Spleen (tissue), 11 donors: ENCODE measurements at regions not wholly inside any gene's neighbourhood (a gene's known extent, or its start where the extent isn't known, plus 50 kb on each side); places are given as distances from the start of the nearest gene placed in this dataset.

Source experiments
- DNase-seq: peaks from one replicate; pipeline ENCODE4 v3.0.0-alpha.2; 2020
- H3K27ac ChIP-seq, 8 donors: fragments of 200-600 bp; sonication (generic) in 7 of 8; 1 replicate in 4 of 8; 2 replicates in 4 of 8; pipeline versions ENCODE4 v1.5.0 to v1.8.0; 2016 to 2021; ENCODE audit warnings: inconsistent platforms in 4 of 8, mild to moderate bottlenecking in 4 of 8, moderate library complexity in 1 of 8
- H3K27me3 ChIP-seq, 7 donors: fragments of 200-600 bp; sonication (generic) in 6 of 7; replicated peaks in 1 of 7; 1 replicate in 4 of 7; 2 replicates in 3 of 7; pipeline versions ENCODE4 v1.5.0 to v1.8.0; 2016 to 2021; ENCODE audit warnings: inconsistent platforms in 3 of 7, mild to moderate bottlenecking in 1 of 7
- H3K36me3 ChIP-seq, 6 donors: fragments of 200-600 bp; sonication (generic) in 5 of 6; 1 replicate in 4 of 6; 2 replicates in 2 of 6; pipeline versions ENCODE4 v1.5.0 to v1.8.0; 2016 to 2021; ENCODE audit warnings: inconsistent platforms in 2 of 6
- H3K4me1 ChIP-seq, 6 donors: fragments of 200-600 bp; sonication (generic) in 5 of 6; 1 replicate in 3 of 6; 2 replicates in 3 of 6; pipeline versions ENCODE4 v1.5.0 to v1.8.0; 2016 to 2021; ENCODE audit warnings: inconsistent platforms in 3 of 6
- H3K4me3 ChIP-seq, 8 donors: fragments of 200-600 bp; sonication (generic) in 7 of 8; 1 replicate in 4 of 8; 2 replicates in 4 of 8; pipeline versions ENCODE4 v1.5.0 to v1.8.0; 2016 to 2021; ENCODE audit warnings: inconsistent platforms in 4 of 8, mild to moderate bottlenecking in 4 of 8, moderate library complexity in 2 of 8
- H3K9me3 ChIP-seq, 8 donors: fragments of 200-600 bp; sonication (generic) in 7 of 8; 1 replicate in 4 of 8; 2 replicates in 4 of 8; pipeline versions ENCODE4 v1.5.0 to v1.8.0; 2016 to 2021; ENCODE audit warnings: inconsistent platforms in 4 of 8
- CTCF ChIP-seq, 11 experiments: fragments of 200-600 bp in 7 of 11; fragments of 450-650 bp in 4 of 11; sonication (generic) in 4 of 11; IDR thresholded peaks in 8 of 11; conservative IDR thresholded peaks in 3 of 11; 1 replicate in 7 of 11; 2 replicates in 4 of 11; pipeline versions ENCODE4 v1.4.0 to v1.8.0; 2016 to 2021; ENCODE audit warnings: antibody characterized with exemption in 11 of 11, inconsistent platforms in 4 of 11, mild to moderate bottlenecking in 1 of 11
- POLR2A ChIP-seq, 3 donors: fragments of 450-650 bp; IDR thresholded peaks; one replicate each; pipeline ENCODE4 v1.5.1; 2017; ENCODE audit warnings: antibody characterized with exemption in 3 of 3, mild to moderate bottlenecking in 1 of 3
- POLR2AphosphoS5 ChIP-seq, 3 donors: sonication (generic); formaldehyde crosslinking; IDR thresholded peaks; one replicate each; pipeline ENCODE4 v1.5.1; 2017; ENCODE audit warnings: antibody characterized with exemption in 3 of 3
- WGBS, 5 donors: extraction: QIAGEN DNeasy Blood & Tissue Kit in 3 of 5; methylation state at CpG; one replicate each; pipeline versions ENCODE4 v1.1.5 to v1.1.7; 2013 to 2018; 5-methylcytosine and 5-hydroxymethylcytosine counted together
- intact Hi-C: fragments of 100-400 bp; cut with DNase I; formaldehyde crosslinking; loops from one replicate; pipeline ENCODE4 v1.15.0; 2023; ENCODE audit warnings: low total_unique reads
- donor health status: healthy with polysubstance abuse.
- donor health status: DM: no; HTN: no; CAD: no; lungs with moderate emphysema.
- donor health status: DM: no; HTN: no; CAD: no.
- donor health status: Bipolar disorder and iron deficiency.
- donor health status: healthy.
- donor health status: DM: no; HTN: no; CAD: no.
- donor health status: DM: yes; HTN: yes; CAD: no.

- intact Hi-C loops, result no loop called here
- no peaks in the 10 kb centered on the region for H3K4me1 ChIP-seq
- H3K27ac ChIP-seq, result no peak overlapping the region
- DNase-seq, result no peak
- no peaks in the 10 kb centered on the region for H3K27me3 ChIP-seq
- 86 to 89% (median 89%) methylated on average over 7 of the region's 7 CpGs for WGBS, 5 donors
- TF ChIP-seq CTCF (IDR thresholded peaks at IDR 0.05 in 8 of 11, conservative IDR thresholded peaks at IDR 0.05 in 3 of 11) (no peak), POLR2A (IDR thresholded peaks at IDR 0.05) (no peak), POLR2AphosphoS5 (IDR thresholded peaks at IDR 0.05) (no peak)
- no peak overlapping the region for H3K4me3 ChIP-seq
- H3K36me3 ChIP-seq, result no peaks in the 10 kb centered on the region
- peaks cover 0 to 35% (median 7%) of the 10 kb centered on the region in 8 donors for H3K9me3 ChIP-seq
These were observed 1337.0 kb upstream of the FAM98A start for GRCh38 chr2:34936089-34936488.

GRCh38 chr2:34912084-34912483, 1313.0 kb upstream of the FAM98A start:
- no peak for DNase-seq
- no peak for TF ChIP-seq POLR2AphosphoS5 (IDR thresholded peaks at IDR 0.05)
- no peak for TF ChIP-seq CTCF (IDR thresholded peaks at IDR 0.05 in 8 of 11, conservative IDR thresholded peaks at IDR 0.05 in 3 of 11)
- TF ChIP-seq POLR2A (IDR thresholded peaks at IDR 0.05), result no peak
- no peaks in the 10 kb centered on the region for H3K4me1 ChIP-seq
- H3K27me3 ChIP-seq, result no peaks in the 10 kb centered on the region
- 30 to 50% (median 40%) methylated on average over 2 of the region's 2 CpGs for WGBS, 5 donors
- intact Hi-C loops, result no loop called here
- peaks cover 0 to 5% (median under 1%) of the 10 kb centered on the region in 8 donors for H3K9me3 ChIP-seq
- H3K36me3 ChIP-seq, result no peaks in the 10 kb centered on the region
- no peak overlapping the region for H3K27ac ChIP-seq
- no peak overlapping the region for H3K4me3 ChIP-seq

- Histone ChIP-seq H3K27me3 (no peaks in the 10 kb centered on the region), H3K27ac (no peak overlapping the region), H3K36me3 (no peaks in the 10 kb centered on the region), H3K4me3 (no peak overlapping the region), H3K4me1 (no peaks in the 10 kb centered on the region), H3K9me3 (no peaks in the 10 kb centered on the region)
- intact Hi-C loops, result no loop called here
- 52 to 77% (median 63%) methylated on average over 4 of the region's 4 CpGs for WGBS, 5 donors
- no peak for TF ChIP-seq POLR2A (IDR thresholded peaks at IDR 0.05)
- no peak for TF ChIP-seq CTCF (IDR thresholded peaks at IDR 0.05 in 8 of 11, conservative IDR thresholded peaks at IDR 0.05 in 3 of 11)
- TF ChIP-seq POLR2AphosphoS5 (IDR thresholded peaks at IDR 0.05), result no peak
- DNase-seq, result no peak
These were observed 1311.0 kb upstream of the FAM98A start for GRCh38 chr2:34909992-34910705.

- H3K4me1 ChIP-seq, result no peaks in the 10 kb centered on the region
- H3K27ac ChIP-seq, result no peak overlapping the region
- no peak overlapping the region for H3K4me3 ChIP-seq
- H3K9me3 ChIP-seq, result no peaks in the 10 kb centered on the region
- no peaks in the 10 kb centered on the region for H3K36me3 ChIP-seq
- TF ChIP-seq CTCF (IDR thresholded peaks at IDR 0.05 in 8 of 11, conservative IDR thresholded peaks at IDR 0.05 in 3 of 11) (no peak), POLR2A (IDR thresholded peaks at IDR 0.05) (no peak), POLR2AphosphoS5 (IDR thresholded peaks at IDR 0.05) (no peak)
- intact Hi-C loops, result no loop called here
- no peaks in the 10 kb centered on the region for H3K27me3 ChIP-seq
- DNase-seq, result no peak
- 78 to 88% (median 86%) methylated on average over 3 of the region's 3 CpGs for WGBS, 5 donors
These were observed 1308.7 kb upstream of the FAM98A start for GRCh38 chr2:34907812-34908211.
